CD14-positive monocyte (primary cell): ENCODE measurements at regions not wholly inside any gene's neighbourhood (a gene's known extent, or its start where the extent isn't known, plus 50 kb on each side); places are given as distances from the start of the nearest gene placed in this dataset.

Source experiments
- DNase-seq, 3 donors: peaks; one replicate each; pipeline ENCODE4 v3.0.0-alpha.2; 2011 to 2022
- H2AFZ ChIP-seq: 2 replicates; pipeline ENCODE4 v1.6.0; 2012; ENCODE audit warnings: mild to moderate bottlenecking, low read depth, low read length, inconsistent platforms; ENCODE audit not compliant: insufficient read depth, poor library complexity, severe bottlenecking
- H3K27ac ChIP-seq, 2 donors: 1 replicate in 1 of 2; 2 replicates in 1 of 2; pipeline ENCODE4 v1.5.1; 2012 to 2013; ENCODE audit warnings: low read length in 2 of 2, control low read depth in 1 of 2, inconsistent platforms in 1 of 2, low read depth in 1 of 2, mild to moderate bottlenecking in 1 of 2
- H3K27me3 ChIP-seq, 2 donors: one replicate each; pipeline versions ENCODE4 v1.6.0 to v1.6.1; 2011 to 2013; ENCODE audit warnings: low read length in 2 of 2; ENCODE audit not compliant: control insufficient read depth in 2 of 2, insufficient read depth in 2 of 2
- H3K36me3 ChIP-seq, 2 donors: replicated peaks in 1 of 2; 1 replicate in 1 of 2; 2 replicates in 1 of 2; pipeline versions ENCODE4 v1.5.1 to v1.6.1; 2012 to 2013; ENCODE audit warnings: low read length in 2 of 2, control low read depth in 1 of 2, inconsistent platforms in 1 of 2, mild to moderate bottlenecking in 1 of 2; ENCODE audit not compliant: insufficient read depth in 2 of 2, control insufficient read depth in 1 of 2
- H3K4me1 ChIP-seq, 2 donors: 1 replicate in 1 of 2; 2 replicates in 1 of 2; pipeline versions ENCODE4 v1.5.1 to v1.6.1; 2012 to 2013; ENCODE audit warnings: low read length in 2 of 2, control low read depth in 1 of 2, inconsistent platforms in 1 of 2, mild to moderate bottlenecking in 1 of 2, moderate library complexity in 1 of 2; ENCODE audit not compliant: insufficient read depth in 2 of 2, control insufficient read depth in 1 of 2
- H3K4me2 ChIP-seq: replicated peaks from 2 replicates; pipeline ENCODE3; 2012; ENCODE audit warnings: low read length, moderate library complexity, mild to moderate bottlenecking; ENCODE audit not compliant: poor library complexity, severe bottlenecking; ENCODE audit errors: extremely low read depth
- H3K4me3 ChIP-seq, 3 experiments: fragments of 200-600 bp in 1 of 3; sonication (generic) in 1 of 3; replicated peaks in 1 of 3; 1 replicate in 2 of 3; 2 replicates in 1 of 3; pipeline ENCODE4 v1.5.1; 2011 to 2013; ENCODE audit warnings: low read length in 3 of 3, mild to moderate bottlenecking in 3 of 3, control low read depth in 2 of 3, low read depth in 2 of 3, inconsistent platforms in 1 of 3, moderate library complexity in 1 of 3
- H3K79me2 ChIP-seq: 2 replicates; pipeline ENCODE4 v1.6.0; 2012; ENCODE audit warnings: mild to moderate bottlenecking, control low read depth, inconsistent platforms, low read length, moderate library complexity; ENCODE audit not compliant: insufficient read depth
- H3K9ac ChIP-seq: 2 replicates; pipeline ENCODE4 v1.6.0; 2017; ENCODE audit warnings: low read length, mild to moderate bottlenecking; ENCODE audit not compliant: insufficient read depth, poor library complexity, severe bottlenecking
- H3K9me3 ChIP-seq, 2 donors: replicated peaks in 1 of 2; 1 replicate in 1 of 2; 2 replicates in 1 of 2; pipeline versions ENCODE4 v1.5.1 to v1.6.1; 2012 to 2013; ENCODE audit warnings: low read length in 2 of 2, control low read depth in 1 of 2; ENCODE audit not compliant: control insufficient read depth in 1 of 2, insufficient read depth in 1 of 2
- H4K20me1 ChIP-seq: 2 replicates; pipeline ENCODE4 v1.6.0; 2012; ENCODE audit warnings: mild to moderate bottlenecking, low read length, control low read depth, moderate library complexity; ENCODE audit not compliant: insufficient read depth
- H3K27ac Mint-ChIP-seq, 7 donors: one replicate each; pipeline ENCODE4 v1.8.0; 2020; ENCODE audit warnings: mild to moderate bottlenecking in 7 of 7, mixed read lengths in 7 of 7, moderate library complexity in 6 of 7, inconsistent platforms in 2 of 7
- H3K27me3 Mint-ChIP-seq, 3 donors: one replicate each; pipeline ENCODE4 v1.8.0; 2021 to 2022; ENCODE audit warnings: low read depth in 3 of 3, mild to moderate bottlenecking in 3 of 3, mixed read lengths in 3 of 3, moderate library complexity in 3 of 3, inconsistent platforms in 1 of 3
- H3K36me3 Mint-ChIP-seq, 2 donors: one replicate each; pipeline ENCODE4 v1.8.0; 2020; ENCODE audit warnings: mixed read lengths in 2 of 2, inconsistent platforms in 1 of 2, mild to moderate bottlenecking in 1 of 2
- H3K4me1 Mint-ChIP-seq: one replicate; pipeline ENCODE4 v1.8.0; 2020; ENCODE audit warnings: mild to moderate bottlenecking, mixed read lengths
- H3K4me3 Mint-ChIP-seq, 2 donors: one replicate each; pipeline ENCODE4 v1.8.0; 2020; ENCODE audit warnings: mild to moderate bottlenecking in 2 of 2, mixed read lengths in 2 of 2, moderate library complexity in 1 of 2
- H3K9me3 Mint-ChIP-seq, 7 donors: one replicate each; pipeline ENCODE4 v1.8.0; 2020 to 2022; ENCODE audit warnings: mixed read lengths in 7 of 7, mild to moderate bottlenecking in 6 of 7, moderate library complexity in 6 of 7, inconsistent platforms in 2 of 7
- CTCF ChIP-seq: fragments of 200-600 bp; IDR thresholded peaks from one replicate; pipeline ENCODE4 v1.8.0; 2022; ENCODE audit warnings: antibody characterized with exemption, mild to moderate bottlenecking
- WGBS: methylation state at CpG from one replicate; pipeline ENCODE4 v1.1.5; 2013; ENCODE audit warnings: missing lambda C conversion rate; ENCODE audit not compliant: insufficient coverage; 5-methylcytosine and 5-hydroxymethylcytosine counted together
- intact Hi-C, 2 donors: fragments of 100-400 bp; cut with micrococcal nuclease; formaldehyde crosslinking; loops; one replicate each; pipeline versions ENCODE4 v1.15.0 to v1.15.1; 2023

DNA sequence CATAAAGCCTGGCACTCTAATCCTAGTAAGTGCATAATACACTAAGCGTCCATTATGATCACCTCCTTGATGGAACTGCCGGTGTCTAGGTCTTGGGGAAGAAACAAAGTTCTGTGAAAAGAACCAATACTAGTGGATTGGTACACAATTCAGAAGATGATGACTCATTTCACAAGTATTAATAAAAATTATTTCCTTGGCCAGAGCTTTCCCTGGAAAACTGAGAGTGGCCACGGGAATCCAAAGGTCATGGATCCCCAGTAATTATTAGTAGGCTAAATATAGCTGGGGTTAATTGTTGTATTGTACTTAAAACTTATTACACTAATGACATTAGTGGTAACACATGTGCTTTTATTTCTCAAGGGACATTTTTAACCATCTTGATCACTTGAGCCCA is 808.0 kb upstream of the NR2F2 start:
- H4K20me1 ChIP-seq: no peaks in the 10 kb centered on the region
- no peaks in the 10 kb centered on the region for H3K79me2 ChIP-seq
- H3K9me3 ChIP-seq: no peaks in the 10 kb centered on the region
- TF ChIP-seq CTCF: no peak
- no peak for DNase-seq
- no peak overlapping the region for H3K4me3 ChIP-seq
- no peaks in the 10 kb centered on the region for H3K36me3 ChIP-seq
- H3K27ac Mint-ChIP-seq: no peak overlapping the region
- peaks cover 0 to 2% (median 1%) of the 10 kb centered on the region in 3 donors for H3K27me3 Mint-ChIP-seq
- H3K4me3 Mint-ChIP-seq: no peak overlapping the region
- H3K4me1 ChIP-seq: no peaks in the 10 kb centered on the region
- H3K27me3 ChIP-seq: no peaks in the 10 kb centered on the region
- peaks cover 0 to 8% (median 5%) of the 10 kb centered on the region in 7 donors for H3K9me3 Mint-ChIP-seq
- intact Hi-C loops: no loop called here
- H3K4me2 ChIP-seq: no peak overlapping the region
- no peak overlapping the region for H3K27ac ChIP-seq
- H3K9ac ChIP-seq: no peak overlapping the region
- WGBS: no CpG with 5 or more reads among the region's 3 CpGs
- H2AFZ ChIP-seq: no peak overlapping the region
- no peaks in the 10 kb centered on the region for H3K4me1 Mint-ChIP-seq
- no peaks in the 10 kb centered on the region for H3K36me3 Mint-ChIP-seq

- intact Hi-C loops: no loop called here
- no peaks in the 10 kb centered on the region for H3K4me1 Mint-ChIP-seq
- H3K4me2 ChIP-seq: no peak overlapping the region
- no peak overlapping the region for H3K4me3 ChIP-seq
- no peaks in the 10 kb centered on the region for H3K36me3 Mint-ChIP-seq
- H4K20me1 ChIP-seq: no peaks in the 10 kb centered on the region
- H3K27me3 ChIP-seq: no peaks in the 10 kb centered on the region
- no CpG with 5 or more reads among the region's 3 CpGs for WGBS
- H3K9me3 ChIP-seq: no peaks in the 10 kb centered on the region
- H2AFZ ChIP-seq: no peak overlapping the region
- H3K27ac Mint-ChIP-seq: peak overlapping the region in 1 of 7 donors; percentile 42
- H3K79me2 ChIP-seq: no peaks in the 10 kb centered on the region
- peaks cover 2 to 16% (median 5%) of the 10 kb centered on the region in 7 donors for H3K9me3 Mint-ChIP-seq
- H3K27me3 Mint-ChIP-seq: peaks cover 0 to 2% (median 0%) of the 10 kb centered on the region in 3 donors
- no peaks in the 10 kb centered on the region for H3K36me3 ChIP-seq
- TF ChIP-seq CTCF: no peak
- H3K4me1 ChIP-seq: no peaks in the 10 kb centered on the region
- H3K9ac ChIP-seq: no peak overlapping the region
- no peak overlapping the region for H3K27ac ChIP-seq
- DNase-seq: no peak
- no peak overlapping the region for H3K4me3 Mint-ChIP-seq
These were observed 801.6 kb upstream of the NR2F2 start for GRCh38 chr15:95528920-95529319.
